HG03196 (cell line): ENCODE measurements at regions not wholly inside any gene's neighbourhood (a gene's known extent, or its start where the extent isn't known, plus 50 kb on each side); places are given as distances from the start of the nearest gene placed in this dataset.

Experiments
- ATAC-seq: cut with Tn5 transposase; IDR thresholded peaks from one replicate; pipeline ENCODE4 v1.9.1; 2021; ENCODE audit not compliant: unreplicated experiment

DNA sequence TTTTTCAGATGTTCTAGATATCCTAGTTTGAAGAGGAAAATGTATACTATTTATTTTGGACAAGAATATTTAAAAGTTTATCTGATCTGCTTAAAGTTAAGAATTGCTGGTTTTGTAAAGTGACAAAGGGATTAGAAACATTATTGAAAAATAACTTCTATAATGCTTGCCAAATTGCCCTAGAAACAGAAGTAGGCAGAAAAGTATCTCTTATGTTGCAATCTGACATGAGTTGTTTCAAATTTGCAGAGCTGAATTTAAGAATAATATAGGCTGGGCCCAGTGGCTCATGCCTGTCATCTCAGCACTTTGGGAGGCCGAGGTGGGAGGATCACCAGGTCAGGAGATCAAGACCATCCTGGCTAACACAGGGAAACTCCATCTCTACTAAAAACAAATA is 777.1 kb downstream of the LIG4 start:
- ATAC-seq = no peak

DNA sequence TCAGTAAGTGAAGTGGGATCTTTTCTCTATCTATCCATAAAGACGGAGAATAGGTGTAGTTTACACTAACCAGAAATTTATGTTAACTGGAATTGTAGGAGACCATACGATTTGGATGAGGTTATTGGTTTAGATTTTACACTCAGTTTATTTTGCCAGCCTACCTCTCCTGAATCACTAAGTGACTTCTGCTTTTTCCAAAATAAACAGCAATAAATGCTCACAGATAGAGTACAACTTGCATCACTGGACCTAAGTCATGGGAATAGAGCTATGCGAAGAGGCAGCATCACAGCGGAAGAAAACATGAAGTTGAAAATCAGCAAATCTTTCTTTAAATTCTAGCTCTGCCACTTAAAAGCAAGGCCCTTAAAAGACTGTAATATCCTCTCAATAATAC is 781.0 kb downstream of the LIG4 start:
- no peak for ATAC-seq

DNA sequence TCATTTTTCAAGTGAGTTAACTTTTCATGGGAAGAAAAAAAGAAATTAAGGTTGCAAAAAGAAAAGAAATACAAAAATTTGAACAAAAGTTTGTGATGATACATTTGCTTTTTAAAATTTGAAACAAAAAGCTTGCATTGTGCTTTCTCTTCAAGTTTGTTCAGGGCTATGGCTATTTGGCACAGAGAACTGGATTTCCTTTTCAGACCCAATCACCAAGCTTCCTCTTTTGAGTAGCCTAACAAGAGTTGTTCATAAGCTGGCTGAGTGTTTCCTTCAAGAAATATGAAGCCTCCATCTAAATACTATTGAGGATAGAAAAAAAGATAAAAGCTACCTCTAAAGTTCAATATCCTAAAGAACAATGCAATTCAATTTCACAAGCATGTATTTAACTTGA is 787.8 kb downstream of the LIG4 start:
- no peak for ATAC-seq

DNA sequence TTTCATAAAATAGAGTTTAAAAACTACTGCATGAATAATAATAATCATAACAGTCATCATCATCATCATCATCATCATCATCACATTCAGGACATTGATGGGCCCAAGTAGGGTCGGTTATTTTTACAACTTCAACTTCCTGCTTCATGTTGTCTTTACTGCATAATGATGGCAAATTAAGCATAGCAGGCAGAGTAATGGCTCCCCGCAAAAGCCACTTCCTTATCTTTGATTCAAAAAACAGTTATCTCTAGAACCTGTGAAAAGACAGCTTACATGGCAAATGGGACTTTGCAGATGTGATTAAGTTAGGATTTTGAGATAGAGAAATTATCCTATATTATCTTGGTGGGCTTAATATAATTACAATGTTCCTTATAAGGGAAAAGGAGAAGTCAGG is 792.9 kb downstream of the LIG4 start:
- no peak for ATAC-seq

DNA sequence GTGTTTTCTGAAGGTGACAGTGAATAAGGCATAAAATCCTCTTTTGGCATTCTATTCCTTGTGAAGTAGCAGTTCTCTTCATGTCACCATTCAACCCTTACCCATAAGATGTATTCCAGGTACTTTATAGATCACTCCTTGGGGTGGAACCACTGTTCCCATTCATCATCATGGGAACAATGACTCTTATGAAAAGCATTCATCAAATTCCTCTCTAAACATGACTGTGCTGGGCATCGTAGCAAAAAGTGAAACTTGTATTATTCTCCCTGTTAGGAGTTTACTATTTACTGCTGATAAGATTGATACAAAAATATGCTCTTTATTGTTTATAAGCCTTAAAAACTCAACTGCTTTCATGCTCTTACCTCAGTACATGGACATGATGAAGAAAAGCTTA is 793.4 kb downstream of the LIG4 start:
- no peak for ATAC-seq

DNA sequence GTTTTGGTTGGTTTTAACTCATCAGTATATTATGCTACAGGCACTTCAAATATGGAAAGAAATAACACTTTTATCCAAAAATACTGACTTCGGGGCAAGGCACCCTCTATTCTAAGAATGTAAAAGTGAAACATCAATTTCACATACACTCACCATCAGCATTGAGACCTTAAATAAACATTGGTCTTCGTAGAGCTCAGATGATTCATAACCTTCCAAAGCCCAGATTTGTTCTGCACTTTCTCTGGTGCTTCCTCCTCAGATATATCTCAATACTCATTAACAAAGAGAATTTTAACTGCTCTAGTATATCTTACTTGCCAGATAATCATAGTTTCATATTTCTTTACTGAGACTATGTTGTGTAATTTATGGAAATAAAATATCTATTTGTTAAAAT is 794.3 kb downstream of the LIG4 start:
- no peak for ATAC-seq

DNA sequence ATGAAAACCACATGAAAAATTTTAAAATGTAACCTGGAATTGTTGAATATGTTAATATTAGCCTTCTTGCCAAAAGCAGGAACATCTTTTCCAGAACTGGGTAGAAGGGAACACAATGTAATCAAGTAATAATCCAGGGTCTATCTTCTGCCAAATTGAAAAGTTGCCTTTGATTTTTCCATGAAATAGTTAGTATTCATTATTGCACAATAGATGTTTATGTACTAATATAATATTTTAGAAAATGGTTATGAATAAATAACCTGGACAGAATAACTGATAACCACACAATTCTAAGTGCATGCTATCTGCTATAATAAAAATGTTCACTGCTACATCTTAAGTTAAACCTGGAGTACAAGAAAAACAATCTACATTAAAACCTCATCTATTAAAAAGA is 802.3 kb downstream of the LIG4 start:
- ATAC-seq = no peak

DNA sequence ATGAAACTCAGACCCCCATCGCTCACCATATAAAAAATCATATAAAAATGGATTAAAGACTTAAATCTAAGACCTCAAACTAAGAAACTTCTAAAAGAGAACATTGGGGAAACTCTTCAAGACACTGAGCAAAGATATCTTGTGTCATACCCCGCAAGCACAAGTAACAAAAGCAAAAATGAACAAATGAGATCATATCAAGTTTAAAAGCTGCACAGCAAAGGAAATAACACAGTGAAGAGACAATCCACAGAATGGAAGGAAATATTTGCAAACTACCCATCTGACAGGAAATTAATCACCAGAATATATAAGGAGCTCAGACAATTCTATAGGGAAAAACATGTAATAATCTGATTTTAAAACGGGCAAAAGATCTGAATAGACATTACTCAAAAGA is 808.3 kb downstream of the LIG4 start:
- no peak for ATAC-seq

DNA sequence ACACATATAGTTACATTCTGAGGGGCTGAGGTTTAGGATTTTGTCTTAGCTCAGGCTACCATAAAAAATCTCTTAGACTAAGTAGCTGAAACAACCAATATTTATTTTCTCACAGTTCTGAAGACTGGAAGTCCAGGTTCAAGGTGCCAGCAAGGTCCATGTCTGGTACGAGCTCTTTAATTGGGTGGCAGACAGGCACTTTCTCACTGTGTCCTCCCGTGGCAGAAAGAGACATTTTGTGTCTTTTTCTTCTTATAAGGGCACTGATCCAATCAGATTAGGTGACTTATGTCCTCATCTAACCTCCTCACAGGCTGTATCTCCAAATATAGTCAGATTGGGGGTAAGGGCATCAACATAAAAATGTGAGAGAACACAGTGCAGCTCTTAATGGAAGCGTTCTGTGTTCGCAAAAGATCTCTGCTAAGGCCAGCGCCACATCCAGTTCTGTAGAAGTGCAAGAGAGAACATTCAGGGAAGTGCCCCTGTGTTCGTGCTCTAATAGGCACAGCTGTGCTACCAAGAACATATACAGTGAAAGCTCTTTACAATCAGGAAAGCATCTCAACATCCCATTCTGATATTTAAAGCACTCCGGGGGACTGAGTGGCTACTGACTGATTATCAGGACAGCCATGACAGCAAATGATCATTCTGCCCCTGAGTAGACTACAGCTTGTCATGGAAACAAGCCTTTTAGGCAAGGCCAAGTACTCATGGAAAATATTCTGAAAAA is 819.2 kb downstream of the LIG4 start:
- ATAC-seq = no peak

DNA sequence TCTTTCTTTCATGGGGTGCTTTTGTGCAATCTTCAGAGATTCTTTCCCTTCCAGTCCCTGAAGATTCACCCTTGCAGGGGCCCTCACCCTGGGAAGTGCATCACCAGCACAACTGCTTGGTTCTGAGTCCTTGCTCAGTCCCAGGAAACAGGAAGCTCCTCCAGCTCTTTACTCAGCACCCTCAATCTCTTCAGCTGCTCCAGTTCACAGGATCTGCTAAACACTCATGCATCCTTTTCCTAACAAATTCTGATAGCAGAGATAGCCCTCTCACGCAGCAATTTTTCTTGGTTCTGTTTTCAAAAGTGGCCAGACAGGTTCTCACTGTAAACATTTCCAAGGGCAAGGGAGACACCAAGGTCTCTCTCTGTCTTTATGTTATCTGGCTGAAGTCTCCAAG is 823.1 kb downstream of the LIG4 start:
- ATAC-seq = no peak

DNA sequence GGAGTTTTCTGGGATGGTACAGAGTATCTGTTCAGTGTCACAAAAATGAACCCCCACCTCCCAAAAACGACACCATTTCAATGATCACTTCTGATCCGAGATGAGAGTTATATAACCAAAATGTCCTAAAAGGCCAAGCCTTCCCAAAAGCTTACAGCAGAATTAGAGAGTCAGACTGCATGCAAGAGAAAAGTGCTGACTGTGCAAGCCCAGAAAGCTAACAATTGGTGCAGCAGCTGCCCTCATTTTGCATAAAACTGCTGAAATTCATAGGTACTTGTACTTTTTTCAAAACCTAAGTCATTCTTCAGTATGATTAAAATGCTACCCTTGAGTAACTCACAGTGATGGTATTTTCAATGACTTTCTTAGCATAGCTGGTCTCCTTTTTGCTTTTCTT is 819.6 kb upstream of the ARGLU1 start:
- no peak for ATAC-seq

DNA sequence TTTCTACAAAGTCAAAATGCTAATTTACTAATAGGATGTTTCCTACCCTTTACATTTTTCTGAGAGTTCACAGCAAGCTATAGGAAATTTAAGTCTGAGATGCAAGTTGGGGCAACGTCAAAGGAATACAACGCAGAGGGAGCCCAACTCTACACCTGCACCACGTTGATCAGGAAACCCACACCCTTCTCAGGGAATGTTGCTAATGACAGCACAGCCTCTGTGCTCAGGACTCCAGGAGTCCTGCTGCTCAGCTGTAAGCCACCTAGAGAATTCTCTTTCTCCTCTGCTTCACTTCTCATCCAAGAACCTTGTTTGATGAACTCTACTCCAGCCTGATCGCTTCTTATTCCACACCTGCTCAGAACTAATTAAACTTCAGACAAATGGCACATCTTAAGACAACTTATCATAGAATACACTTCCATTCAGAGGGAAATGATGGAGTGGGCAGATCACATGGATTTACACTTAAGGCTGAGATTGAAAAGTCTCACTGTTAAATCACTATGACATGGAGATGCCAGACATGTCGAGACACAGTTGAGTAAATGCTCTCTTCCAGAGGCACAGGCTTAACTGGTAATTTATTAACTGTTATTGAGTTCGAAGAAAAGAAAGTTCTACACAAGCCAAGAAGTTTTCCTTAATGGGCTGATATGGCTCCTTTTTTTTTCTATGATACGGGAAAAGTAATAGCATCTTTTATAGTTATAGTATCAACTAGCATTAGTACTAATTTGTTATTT is 811.6 kb upstream of the ARGLU1 start:
- ATAC-seq = no peak

DNA sequence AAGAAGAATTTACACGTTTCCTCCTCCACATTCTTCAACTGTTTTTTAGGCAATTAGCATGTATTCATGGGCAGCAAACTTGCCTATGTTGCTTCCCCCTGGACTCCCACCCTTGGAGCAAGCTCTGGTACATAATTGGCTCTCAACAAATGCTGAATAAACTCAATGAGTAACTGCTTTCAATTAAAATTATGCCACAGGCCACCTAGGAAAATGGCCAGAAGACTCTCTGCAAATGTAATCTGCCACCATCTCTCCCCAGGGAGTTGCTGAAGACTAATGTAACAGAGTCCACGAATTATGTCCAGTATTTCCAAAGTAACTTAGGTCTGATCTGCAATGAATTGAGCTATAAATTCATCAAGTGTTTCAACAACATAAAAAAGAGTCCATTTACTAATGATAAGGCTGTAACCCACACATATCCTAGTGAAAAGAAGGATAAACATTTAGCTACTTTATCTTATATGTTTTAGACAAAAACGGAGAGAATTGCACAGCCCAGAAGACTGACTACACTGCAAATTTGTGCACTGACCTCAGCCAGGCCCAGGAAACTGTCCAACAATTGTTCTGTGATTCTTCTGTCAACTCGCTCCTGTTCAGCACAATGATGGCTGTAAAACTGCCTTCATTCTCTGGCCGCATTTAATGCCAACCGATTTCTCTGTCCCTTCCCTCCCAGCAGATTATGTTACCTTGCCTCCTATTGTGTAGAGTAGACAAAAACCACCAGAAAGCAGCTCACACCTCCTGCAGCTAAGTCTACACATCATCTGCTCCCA is 808.6 kb upstream of the ARGLU1 start:
- no peak for ATAC-seq

DNA sequence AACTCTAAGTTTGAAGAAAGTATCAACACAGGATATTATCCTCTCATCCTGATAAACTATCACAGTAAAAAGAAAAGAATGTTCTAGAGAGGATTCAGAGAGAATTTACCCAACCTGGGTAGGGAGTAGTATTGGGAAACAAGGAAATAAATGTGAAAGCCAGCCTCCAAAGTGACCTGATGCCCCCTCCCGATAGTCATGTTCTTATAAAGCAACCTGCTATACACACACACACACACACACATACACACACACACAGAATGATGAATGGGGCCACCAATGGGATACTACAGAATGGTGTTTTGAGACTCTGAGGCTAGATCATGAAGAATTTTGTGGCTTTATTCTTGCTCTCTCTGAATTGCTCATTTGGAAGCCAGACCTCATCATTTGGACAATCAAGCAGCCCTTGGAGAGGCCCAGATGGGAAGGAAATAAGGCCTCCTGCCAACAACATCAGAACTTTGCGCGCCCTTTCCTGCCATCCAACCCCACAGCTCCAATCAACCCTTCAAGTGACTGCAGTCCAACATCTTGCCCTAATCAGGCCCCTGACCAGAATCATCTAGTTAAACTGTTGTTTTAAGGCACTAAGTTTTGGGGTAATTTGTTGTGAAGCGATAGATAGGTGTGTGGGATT is 807.9 kb upstream of the ARGLU1 start:
- no peak for ATAC-seq

DNA sequence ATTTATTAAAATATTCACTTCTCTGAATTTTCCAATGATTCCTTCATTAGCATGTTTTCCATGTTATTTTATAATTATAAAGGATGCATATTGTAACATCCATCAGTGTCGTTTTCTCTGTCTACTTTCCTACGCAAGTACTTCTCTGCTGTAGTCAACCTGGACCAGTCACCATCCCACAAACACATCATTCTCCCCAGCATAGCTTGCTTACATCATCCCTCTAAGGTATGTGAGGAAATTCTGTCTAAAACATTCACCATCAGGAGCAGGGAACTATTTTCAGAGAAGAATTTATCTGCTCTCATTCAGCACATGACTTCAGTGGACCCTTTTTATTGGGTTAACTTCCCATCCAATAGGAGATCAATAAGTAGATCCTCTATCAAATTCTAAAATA is 806.1 kb upstream of the ARGLU1 start:
- no peak for ATAC-seq

DNA sequence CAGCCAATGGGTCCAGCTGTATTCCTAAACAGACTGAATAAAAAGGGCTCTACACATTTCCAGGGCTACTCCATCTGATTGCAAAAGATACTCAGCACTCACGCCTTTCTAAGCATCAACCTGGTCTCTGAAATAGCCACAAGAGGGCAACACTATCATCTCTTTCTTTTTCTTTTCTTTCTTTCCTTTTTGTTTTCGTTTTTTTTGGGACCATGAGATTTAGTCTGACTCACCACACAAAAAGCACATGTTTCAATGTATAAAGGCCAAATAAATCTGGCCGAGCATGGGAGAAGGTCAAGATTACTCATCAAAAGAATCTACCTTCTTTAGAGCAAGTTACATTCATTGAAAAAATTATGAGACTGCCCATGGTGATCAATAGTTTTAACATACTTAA is 805.6 kb upstream of the ARGLU1 start:
- no peak for ATAC-seq

DNA sequence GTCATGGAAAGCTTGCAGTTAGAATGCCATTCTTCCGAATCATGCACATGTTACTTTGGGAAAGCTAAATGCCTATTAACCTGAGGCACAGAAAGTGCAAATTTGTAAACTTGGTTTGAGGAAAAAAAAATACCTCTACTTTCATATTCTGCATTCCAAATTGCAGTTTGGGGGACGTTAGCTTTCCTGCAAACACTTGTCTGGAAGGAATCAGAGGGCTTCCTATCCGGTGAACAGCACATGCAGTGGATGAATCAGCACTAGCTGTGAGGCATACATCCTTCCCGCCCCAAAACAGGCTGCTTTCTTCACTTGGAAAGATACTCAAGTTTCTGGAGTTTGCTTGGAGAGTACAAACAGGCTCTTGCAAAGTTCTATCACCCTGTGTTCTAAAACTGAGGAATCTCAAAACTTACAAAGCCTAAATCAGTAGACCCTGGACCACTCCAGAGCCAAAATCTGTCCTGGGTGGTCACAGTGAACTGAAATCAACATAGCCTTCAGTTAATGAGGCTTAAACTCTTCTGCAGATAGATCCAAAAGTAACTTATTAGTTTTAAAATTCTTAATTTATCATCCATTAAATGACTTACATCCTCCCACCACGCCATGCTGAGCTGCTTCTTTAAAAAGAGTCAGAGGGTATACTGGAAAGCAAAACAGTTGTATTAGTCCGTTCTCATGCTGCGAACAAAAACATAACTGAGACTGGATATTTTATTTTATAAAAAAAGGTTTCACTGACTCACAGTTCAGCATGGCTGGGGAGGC is 802.3 kb upstream of the ARGLU1 start:
- no peak for ATAC-seq

DNA sequence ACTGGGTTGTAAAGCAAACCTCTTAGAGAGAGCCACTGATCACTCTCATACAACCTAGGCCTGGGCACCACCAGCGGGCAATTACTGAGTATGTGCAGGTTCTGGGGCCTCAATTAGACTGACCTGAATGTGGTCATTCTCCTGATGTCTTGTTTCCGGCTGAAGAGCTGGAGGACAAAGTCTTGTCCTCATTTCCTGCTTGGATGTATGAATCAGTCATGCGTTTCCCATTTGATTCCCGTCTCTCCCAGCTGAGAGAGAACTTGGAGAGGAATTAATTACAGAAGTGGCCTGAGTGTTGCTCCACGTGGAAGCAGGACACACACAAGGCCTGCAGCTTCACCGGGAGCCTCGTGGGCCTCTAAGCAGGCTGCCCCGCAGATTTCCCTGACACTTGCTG is 799.3 kb upstream of the ARGLU1 start:
- no peak for ATAC-seq

DNA sequence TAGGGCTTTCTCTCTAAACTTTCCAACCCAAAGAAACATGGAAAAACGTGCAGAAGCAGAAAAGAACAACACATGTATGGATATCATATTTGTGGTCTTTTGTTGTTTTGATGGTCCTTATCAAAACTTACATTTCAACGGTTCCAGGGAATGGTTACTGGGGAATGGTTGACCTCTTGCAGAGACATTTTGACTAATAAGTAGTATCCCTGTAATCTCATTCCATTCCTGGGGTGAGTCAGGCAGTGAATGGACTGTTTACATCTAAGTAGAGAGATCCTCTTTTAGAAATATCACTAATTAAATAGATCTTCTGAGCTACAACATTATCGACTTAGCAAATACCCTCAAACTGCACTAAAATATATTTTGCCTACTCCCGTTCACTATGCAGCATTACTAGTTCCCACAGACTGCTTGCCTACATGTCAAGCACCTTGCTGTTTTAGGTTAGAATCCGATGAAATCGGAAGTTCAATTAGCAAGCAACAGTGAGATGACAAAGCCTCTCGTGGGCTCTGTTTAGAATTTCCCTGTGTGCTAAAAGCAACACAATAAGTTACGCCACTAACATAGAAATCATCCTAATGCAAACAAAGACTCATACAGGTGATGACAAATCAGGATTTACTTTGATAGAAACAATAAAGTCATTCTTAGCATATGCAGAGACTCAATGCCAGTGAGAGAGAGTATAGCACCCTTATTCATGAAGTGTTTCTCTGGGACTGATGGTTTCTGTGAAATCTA is 797.7 kb upstream of the ARGLU1 start:
- ATAC-seq = no peak

DNA sequence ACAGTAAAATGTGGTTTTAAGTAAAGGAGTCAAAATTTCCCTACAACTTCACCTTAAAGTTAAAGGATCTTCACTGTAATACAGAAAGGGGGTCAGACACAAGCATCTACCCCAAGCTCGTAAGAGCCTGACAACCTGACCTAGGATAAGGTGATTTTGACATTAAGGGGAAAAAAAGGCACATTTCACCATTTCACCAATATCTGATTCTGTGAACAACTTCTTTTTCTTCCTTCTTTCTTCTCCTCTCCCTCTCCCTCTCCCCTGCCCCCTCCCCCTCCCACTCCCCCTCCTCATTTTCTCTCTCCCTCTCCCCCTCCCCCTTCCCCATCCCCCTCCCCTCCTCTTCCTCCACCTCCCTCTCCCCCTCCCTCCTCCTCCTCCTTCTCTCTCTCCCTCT is 796.7 kb upstream of the ARGLU1 start:
- no peak for ATAC-seq
